PFSK-1 (cell line): ENCODE measurements at regions not wholly inside any gene's neighbourhood (a gene's known extent, or its start where the extent isn't known, plus 50 kb on each side); places are given as distances from the start of the nearest gene placed in this dataset.

ENCODE experiments used
- POLR2AphosphoS5 ChIP-seq: IDR thresholded peaks from 2 replicates; pipeline ENCODE4 v1.6.1; 2012; ENCODE audit warnings: low read depth, mild to moderate bottlenecking, control low read depth, low read length, moderate library complexity
- SIN3A ChIP-seq: IDR thresholded peaks from 2 replicates; pipeline ENCODE4 v1.6.1; 2012; ENCODE audit warnings: mild to moderate bottlenecking, low read length, moderate library complexity, borderline replicate concordance; ENCODE audit not compliant: insufficient read depth
- TAF1 ChIP-seq: IDR thresholded peaks from 2 replicates; pipeline ENCODE4 v1.6.1; 2012; ENCODE audit warnings: low read length, control low read depth, borderline replicate concordance; ENCODE audit not compliant: insufficient read depth
- TF ChIP-seq, protein P1 (sequence below), 2 experiments: IDR thresholded peaks; 2 replicates each; pipeline versions ENCODE4 v1.6.1 to v1.8.0; 2011 to 2012; ENCODE audit warnings: low read depth in 2 of 2, low read length in 2 of 2, control low read depth in 1 of 2, inconsistent platforms in 1 of 2, mild to moderate bottlenecking in 1 of 2, moderate library complexity in 1 of 2; ENCODE audit not compliant: insufficient read depth in 1 of 2

- TF ChIP-seq SIN3A (no peak), POLR2AphosphoS5 (no peak), TAF1 (no peak)
- TF ChIP-seq, protein P1, sequence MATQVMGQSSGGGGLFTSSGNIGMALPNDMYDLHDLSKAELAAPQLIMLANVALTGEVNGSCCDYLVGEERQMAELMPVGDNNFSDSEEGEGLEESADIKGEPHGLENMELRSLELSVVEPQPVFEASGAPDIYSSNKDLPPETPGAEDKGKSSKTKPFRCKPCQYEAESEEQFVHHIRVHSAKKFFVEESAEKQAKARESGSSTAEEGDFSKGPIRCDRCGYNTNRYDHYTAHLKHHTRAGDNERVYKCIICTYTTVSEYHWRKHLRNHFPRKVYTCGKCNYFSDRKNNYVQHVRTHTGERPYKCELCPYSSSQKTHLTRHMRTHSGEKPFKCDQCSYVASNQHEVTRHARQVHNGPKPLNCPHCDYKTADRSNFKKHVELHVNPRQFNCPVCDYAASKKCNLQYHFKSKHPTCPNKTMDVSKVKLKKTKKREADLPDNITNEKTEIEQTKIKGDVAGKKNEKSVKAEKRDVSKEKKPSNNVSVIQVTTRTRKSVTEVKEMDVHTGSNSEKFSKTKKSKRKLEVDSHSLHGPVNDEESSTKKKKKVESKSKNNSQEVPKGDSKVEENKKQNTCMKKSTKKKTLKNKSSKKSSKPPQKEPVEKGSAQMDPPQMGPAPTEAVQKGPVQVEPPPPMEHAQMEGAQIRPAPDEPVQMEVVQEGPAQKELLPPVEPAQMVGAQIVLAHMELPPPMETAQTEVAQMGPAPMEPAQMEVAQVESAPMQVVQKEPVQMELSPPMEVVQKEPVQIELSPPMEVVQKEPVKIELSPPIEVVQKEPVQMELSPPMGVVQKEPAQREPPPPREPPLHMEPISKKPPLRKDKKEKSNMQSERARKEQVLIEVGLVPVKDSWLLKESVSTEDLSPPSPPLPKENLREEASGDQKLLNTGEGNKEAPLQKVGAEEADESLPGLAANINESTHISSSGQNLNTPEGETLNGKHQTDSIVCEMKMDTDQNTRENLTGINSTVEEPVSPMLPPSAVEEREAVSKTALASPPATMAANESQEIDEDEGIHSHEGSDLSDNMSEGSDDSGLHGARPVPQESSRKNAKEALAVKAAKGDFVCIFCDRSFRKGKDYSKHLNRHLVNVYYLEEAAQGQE (IDR thresholded peaks at IDR 0.05; ENCODE audit: insufficient read depth in 1 of 2, low read depth in 2 of 2, low read length in 2 of 2) = no peak
Observed at GRCh38 chr4:57832083-57832482, 721.9 kb upstream of the IGFBP7 start.
